Naive thymus-derived CD4-positive, alpha-beta T cell (primary cell): ENCODE measurements at regions not wholly inside any gene's neighbourhood (a gene's known extent, or its start where the extent isn't known, plus 50 kb on each side); places are given as distances from the start of the nearest gene placed in this dataset.

ENCODE experiments used
- ATAC-seq: fragments of 150-1000 bp; cut with Tn5 transposase; 2 replicates; pipeline ENCODE4 v1.10.0; 2021; ENCODE audit warnings: mild to moderate bottlenecking, moderate library complexity
- CTCF ChIA-PET: fragments of 350-600 bp; sonication (Branson Sonifier 250); formaldehyde crosslinking; loops from one replicate; lab custom pipeline; 2021; ENCODE audit warnings: antibody characterized with exemption; lab: Charles Lee
- POLR2A ChIA-PET: fragments of 350-600 bp; sonication (Branson Sonifier 250); formaldehyde crosslinking; loops from one replicate; lab custom pipeline; 2021; ENCODE audit warnings: antibody characterized with exemption, inconsistent platforms; lab: Charles Lee
- DNase-seq, 9 donors: peaks; one replicate each; pipeline versions ENCODE4 v3.0.0 to v3.0.0-alpha.2; 2020 to 2022; ENCODE audit warnings: mixed read lengths in 1 of 9
- H3K27ac ChIP-seq: one replicate; pipeline ENCODE4 v1.7.0; 2013; ENCODE audit warnings: mild to moderate bottlenecking, low read depth, low read length, moderate library complexity
- H3K27me3 ChIP-seq, 2 donors: one replicate each; pipeline ENCODE4 v1.7.0; 2013; ENCODE audit warnings: low read length in 2 of 2, mild to moderate bottlenecking in 2 of 2, moderate library complexity in 2 of 2; ENCODE audit not compliant: control insufficient read depth in 2 of 2, insufficient read depth in 2 of 2
- H3K36me3 ChIP-seq, 3 experiments: 1 replicate in 2 of 3; 2 replicates in 1 of 3; pipeline ENCODE4 v1.7.0; 2013; ENCODE audit warnings: low read length in 3 of 3, mild to moderate bottlenecking in 3 of 3, moderate library complexity in 1 of 3; ENCODE audit not compliant: insufficient read depth in 3 of 3, control insufficient read depth in 2 of 3
- H3K4me1 ChIP-seq, 2 donors: one replicate each; pipeline ENCODE4 v1.7.0; 2013; ENCODE audit warnings: low read length in 2 of 2, mild to moderate bottlenecking in 2 of 2, moderate library complexity in 1 of 2; ENCODE audit not compliant: control insufficient read depth in 2 of 2, insufficient read depth in 2 of 2
- H3K4me3 ChIP-seq: 2 replicates; pipeline ENCODE4 v1.7.0; 2013; ENCODE audit warnings: mild to moderate bottlenecking, low read length
- H3K9me3 ChIP-seq, 3 experiments: 1 replicate in 2 of 3; 2 replicates in 1 of 3; pipeline ENCODE4 v1.7.0; 2013; ENCODE audit warnings: low read length in 3 of 3; ENCODE audit not compliant: control insufficient read depth in 2 of 3
- H3K27ac Mint-ChIP-seq, 9 donors: one replicate each; pipeline ENCODE4 v1.8.0; 2020 to 2022; ENCODE audit warnings: mixed read lengths in 9 of 9, mild to moderate bottlenecking in 8 of 9, moderate library complexity in 5 of 9, inconsistent platforms in 2 of 9
- H3K27me3 Mint-ChIP-seq, 5 donors: one replicate each; pipeline ENCODE4 v1.8.0; 2021 to 2022; ENCODE audit warnings: mixed read lengths in 5 of 5, mild to moderate bottlenecking in 1 of 5
- H3K36me3 Mint-ChIP-seq, 5 donors: one replicate each; pipeline ENCODE4 v1.8.0; 2020 to 2022; ENCODE audit warnings: mixed read lengths in 5 of 5, mild to moderate bottlenecking in 3 of 5, inconsistent platforms in 1 of 5
- H3K4me1 Mint-ChIP-seq, 7 donors: one replicate each; pipeline ENCODE4 v1.8.0; 2020 to 2022; ENCODE audit warnings: mixed read lengths in 7 of 7, mild to moderate bottlenecking in 3 of 7, inconsistent platforms in 1 of 7
- H3K4me3 Mint-ChIP-seq, 10 donors: one replicate each; pipeline ENCODE4 v1.8.0; 2020 to 2022; ENCODE audit warnings: mild to moderate bottlenecking in 10 of 10, mixed read lengths in 10 of 10, moderate library complexity in 6 of 10, inconsistent platforms in 2 of 10
- H3K9me3 Mint-ChIP-seq, 11 donors: one replicate each; pipeline ENCODE4 v1.8.0; 2020 to 2022; ENCODE audit warnings: mixed read lengths in 11 of 11, mild to moderate bottlenecking in 4 of 11, inconsistent platforms in 1 of 11, moderate library complexity in 1 of 11
- intact Hi-C, 2 donors: fragments of 100-400 bp; cut with micrococcal nuclease; formaldehyde crosslinking; loops; one replicate each; pipeline ENCODE4 v1.15.1; 2023

GRCh38 chr14:61847861-61848260 lies 85.6 kb downstream of the SNAPC1 start:
- Mint-ChIP-seq H3K27ac (no peak overlapping the region), H3K9me3 (peaks cover 0 to 9% (median 0%) of the 10 kb centered on the region in 11 donors), H3K27me3 (peaks cover 0 to 30% (median 12%) of the 10 kb centered on the region in 5 donors), H3K4me1 (no peaks in the 10 kb centered on the region), H3K36me3 (peaks cover 0 to 3% (median 0%) of the 10 kb centered on the region in 5 donors), H3K4me3 (no peak overlapping the region)
- no peak for ATAC-seq
- POLR2A ChIA-PET = no interaction called here
- intact Hi-C loops = no loop called here
- Histone ChIP-seq H3K27me3 (no peaks in the 10 kb centered on the region), H3K36me3 (no peaks in the 10 kb centered on the region), H3K9me3 (no peaks in the 10 kb centered on the region), H3K4me3 (no peak overlapping the region), H3K27ac (no peak overlapping the region), H3K4me1 (no peaks in the 10 kb centered on the region)
- CTCF ChIA-PET = interaction anchor here (1.1 to 1.5 kb wide), 2 partner anchors 10 to 11 kb away, joined by 3 to 9 read pairs; no protein-coding TSS in a partner anchor
- no peak for DNase-seq

GRCh38 chr14:61854898-61855297 lies 92.7 kb downstream of the SNAPC1 start:
- H3K4me1 Mint-ChIP-seq = no peaks in the 10 kb centered on the region
- Histone ChIP-seq H3K9me3 (no peaks in the 10 kb centered on the region), H3K36me3 (no peaks in the 10 kb centered on the region), H3K4me3 (no peak overlapping the region), H3K4me1 (no peaks in the 10 kb centered on the region), H3K27me3 (no peaks in the 10 kb centered on the region), H3K27ac (no peak overlapping the region)
- DNase-seq = no peak
- peaks cover 12 to 59% (median 33%) of the 10 kb centered on the region in 5 donors for H3K27me3 Mint-ChIP-seq
- H3K4me3 Mint-ChIP-seq = no peak overlapping the region
- intact Hi-C loops = no loop called here
- ChIA-PET POLR2A (no interaction called here), CTCF (no interaction called here)
- no peak for ATAC-seq
- H3K9me3 Mint-ChIP-seq = peaks cover 0 to 9% (median 0%) of the 10 kb centered on the region in 11 donors
- no peak overlapping the region for H3K27ac Mint-ChIP-seq
- peaks cover 0 to 3% (median 0%) of the 10 kb centered on the region in 5 donors for H3K36me3 Mint-ChIP-seq

GRCh38 chr14:61860294-61860918 lies 98.2 kb downstream of the SNAPC1 start:
- ATAC-seq = peak; percentile 89
- H3K4me3 Mint-ChIP-seq = no peak overlapping the region
- H3K27ac Mint-ChIP-seq = peak overlapping the region in 1 of 9 donors; percentile 19
- Histone ChIP-seq H3K4me3 (no peak overlapping the region), H3K27ac (no peak overlapping the region), H3K4me1 (no peaks in the 10 kb centered on the region), H3K36me3 (no peaks in the 10 kb centered on the region), H3K27me3 (no peaks in the 10 kb centered on the region), H3K9me3 (no peaks in the 10 kb centered on the region)
- ChIA-PET POLR2A (no interaction called here), CTCF (interaction anchor here (1.5 kb wide), 1 partner anchor 10 kb away, joined by 4 read pairs; no protein-coding TSS in a partner anchor)
- DNase-seq = peak in 8 of 9 donors; percentile 9 to 55 (median 45)
- H3K27me3 Mint-ChIP-seq = peaks cover 5 to 55% (median 17%) of the 10 kb centered on the region in 5 donors
- no peaks in the 10 kb centered on the region for H3K9me3 Mint-ChIP-seq
- no peaks in the 10 kb centered on the region for H3K36me3 Mint-ChIP-seq
- H3K4me1 Mint-ChIP-seq = peaks cover 0 to 5% (median 0%) of the 10 kb centered on the region in 7 donors
- intact Hi-C loops = loop anchor here (1.0 kb wide), 1 partner anchor 267 kb away; no protein-coding TSS in a partner anchor

GRCh38 chr14:61861320-61861865 lies 99.2 kb downstream of the SNAPC1 start:
- intact Hi-C loops = no loop called here
- H3K27me3 Mint-ChIP-seq = peaks cover 5 to 51% (median 9%) of the 10 kb centered on the region in 5 donors
- POLR2A ChIA-PET = no interaction called here
- no peak overlapping the region for H3K27ac Mint-ChIP-seq
- no peak overlapping the region for H3K4me3 Mint-ChIP-seq
- no peak overlapping the region for H3K4me3 ChIP-seq
- H3K9me3 ChIP-seq = no peaks in the 10 kb centered on the region
- H3K4me1 ChIP-seq = no peaks in the 10 kb centered on the region
- no peaks in the 10 kb centered on the region for H3K27me3 ChIP-seq
- ATAC-seq (no peak), DNase-seq (no peak)
- CTCF ChIA-PET = interaction anchor here (1.5 kb wide), 1 partner anchor 9 kb away, joined by 4 read pairs; no protein-coding TSS in a partner anchor
- no peaks in the 10 kb centered on the region for H3K36me3 ChIP-seq
- H3K36me3 Mint-ChIP-seq = no peaks in the 10 kb centered on the region
- H3K4me1 Mint-ChIP-seq = peaks cover 0 to 5% (median 0%) of the 10 kb centered on the region in 7 donors
- H3K27ac ChIP-seq = no peak overlapping the region
- no peaks in the 10 kb centered on the region for H3K9me3 Mint-ChIP-seq

- H3K9me3 Mint-ChIP-seq = peaks cover 0 to under 1% (median 0%) of the 10 kb centered on the region in 11 donors
- CTCF ChIA-PET = no interaction called here
- H3K9me3 ChIP-seq = no peaks in the 10 kb centered on the region
- no peak for ATAC-seq
- intact Hi-C loops = no loop called here
- peaks cover 0 to 12% (median 0%) of the 10 kb centered on the region in 7 donors for H3K4me1 Mint-ChIP-seq
- H3K27me3 ChIP-seq = no peaks in the 10 kb centered on the region
- peak overlapping the region in 1 of 10 donors; percentile 30 for H3K4me3 Mint-ChIP-seq
- no peak for DNase-seq
- H3K36me3 Mint-ChIP-seq = peaks cover 0 to 2% (median 0%) of the 10 kb centered on the region in 5 donors
- H3K4me1 ChIP-seq = no peaks in the 10 kb centered on the region
- POLR2A ChIA-PET = no interaction called here
- no peaks in the 10 kb centered on the region for H3K36me3 ChIP-seq
- no peak overlapping the region for H3K4me3 ChIP-seq
- peaks cover 0 to 48% (median 0%) of the 10 kb centered on the region in 5 donors for H3K27me3 Mint-ChIP-seq
- no peak overlapping the region for H3K27ac Mint-ChIP-seq
- no peak overlapping the region for H3K27ac ChIP-seq
Observed at GRCh38 chr14:61864329-61864898, 102.2 kb downstream of the SNAPC1 start.

GRCh38 chr14:61866932-61867920 lies 105.0 kb downstream of the SNAPC1 start:
- Mint-ChIP-seq H3K4me1 (peaks cover 0 to 12% (median 0%) of the 10 kb centered on the region in 7 donors), H3K9me3 (peaks cover 3 to 22% (median 16%) of the 10 kb centered on the region in 11 donors), H3K27me3 (peaks cover under 1 to 52% (median 11%) of the 10 kb centered on the region in 5 donors), H3K36me3 (peaks cover 0 to 15% (median 4%) of the 10 kb centered on the region in 5 donors), H3K4me3 (no peak overlapping the region), H3K27ac (no peak overlapping the region)
- ATAC-seq (no peak), DNase-seq (no peak)
- H3K27me3 ChIP-seq = no peaks in the 10 kb centered on the region
- H3K27ac ChIP-seq = no peak overlapping the region
- CTCF ChIA-PET = no interaction called here
- intact Hi-C loops = no loop called here
- H3K4me3 ChIP-seq = no peak overlapping the region
- H3K9me3 ChIP-seq = peaks cover 0 to 4% (median 0%) of the 10 kb centered on the region in 3 experiments
- no peaks in the 10 kb centered on the region for H3K4me1 ChIP-seq
- no peaks in the 10 kb centered on the region for H3K36me3 ChIP-seq
- POLR2A ChIA-PET = interaction anchor here (0.7 kb wide), 1 partner anchor 652 kb away, joined by 3 read pairs; no protein-coding TSS in a partner anchor
